ENCODE measurements at regions not wholly inside any gene's neighbourhood (a gene's known extent, or its start where the extent isn't known, plus 50 kb on each side); places are given as distances from the start of the nearest gene placed in this dataset.

- TF ChIP-seq CTCF (IDR thresholded peaks at IDR 0.05; ENCODE audit: insufficient read depth, low read depth, low read length, missing control alignments): no peak
- no peak for DNase-seq (ENCODE audit: low read depth)
- no peak overlapping the region for H3K4me3 ChIP-seq (ENCODE audit: low read depth, low read length)
Measured at GRCh38 chr3:110598847-110599490, 472.6 kb upstream of the NECTIN3 start.

GRCh38 chr3:110608566-110608965 is 463.1 kb upstream of the NECTIN3 start:
- DNase-seq (ENCODE audit: low read depth): no peak
- no peak overlapping the region for H3K4me3 ChIP-seq (ENCODE audit: low read depth, low read length)
- TF ChIP-seq CTCF (IDR thresholded peaks at IDR 0.05; ENCODE audit: insufficient read depth, low read depth, low read length, missing control alignments): no peak

- no peak for DNase-seq (ENCODE audit: low read depth)
- no peak overlapping the region for H3K4me3 ChIP-seq (ENCODE audit: low read depth, low read length)
- TF ChIP-seq CTCF (IDR thresholded peaks at IDR 0.05; ENCODE audit: insufficient read depth, low read depth, low read length, missing control alignments): no peak
Measured at GRCh38 chr3:110612045-110612444, 459.6 kb upstream of the NECTIN3 start.

GRCh38 chr3:110614186-110614585 is 457.4 kb upstream of the NECTIN3 start:
- TF ChIP-seq CTCF (IDR thresholded peaks at IDR 0.05; ENCODE audit: insufficient read depth, low read depth, low read length, missing control alignments): no peak
- no peak overlapping the region for H3K4me3 ChIP-seq (ENCODE audit: low read depth, low read length)
- DNase-seq (ENCODE audit: low read depth): no peak

- DNase-seq (ENCODE audit: low read depth): no peak
- TF ChIP-seq CTCF (IDR thresholded peaks at IDR 0.05; ENCODE audit: insufficient read depth, low read depth, low read length, missing control alignments): no peak
- no peak overlapping the region for H3K4me3 ChIP-seq (ENCODE audit: low read depth, low read length)
Measured at GRCh38 chr3:110615454-110615853, 456.2 kb upstream of the NECTIN3 start.

GRCh38 chr3:110618512-110619226 is 452.9 kb upstream of the NECTIN3 start:
- no peak for DNase-seq (ENCODE audit: low read depth)
- H3K4me3 ChIP-seq (ENCODE audit: low read depth, low read length): no peak overlapping the region
- no peak for TF ChIP-seq CTCF (IDR thresholded peaks at IDR 0.05; ENCODE audit: insufficient read depth, low read depth, low read length, missing control alignments)
